Stimulated activated CD8-positive, alpha-beta memory T cell treated with anti-CD3 and anti-CD28 coated beads, Interleukin-2, amount 100 ng/mL, for 1 hour (primary cell): ENCODE measurements at regions not wholly inside any gene's neighbourhood (a gene's known extent, or its start where the extent isn't known, plus 50 kb on each side); places are given as distances from the start of the nearest gene placed in this dataset.
"Not testable (repeated sequence)": the region's sequence is repeated elsewhere in the genome, so short reads cannot be mapped to it uniquely, and the experiment has no call there.

ENCODE experiments used
- DNase-seq, 2 donors: peaks; one replicate each; pipeline ENCODE4 v3.0.0-alpha.2; 2020; ENCODE audit warnings: low read depth in 2 of 2

DNA sequence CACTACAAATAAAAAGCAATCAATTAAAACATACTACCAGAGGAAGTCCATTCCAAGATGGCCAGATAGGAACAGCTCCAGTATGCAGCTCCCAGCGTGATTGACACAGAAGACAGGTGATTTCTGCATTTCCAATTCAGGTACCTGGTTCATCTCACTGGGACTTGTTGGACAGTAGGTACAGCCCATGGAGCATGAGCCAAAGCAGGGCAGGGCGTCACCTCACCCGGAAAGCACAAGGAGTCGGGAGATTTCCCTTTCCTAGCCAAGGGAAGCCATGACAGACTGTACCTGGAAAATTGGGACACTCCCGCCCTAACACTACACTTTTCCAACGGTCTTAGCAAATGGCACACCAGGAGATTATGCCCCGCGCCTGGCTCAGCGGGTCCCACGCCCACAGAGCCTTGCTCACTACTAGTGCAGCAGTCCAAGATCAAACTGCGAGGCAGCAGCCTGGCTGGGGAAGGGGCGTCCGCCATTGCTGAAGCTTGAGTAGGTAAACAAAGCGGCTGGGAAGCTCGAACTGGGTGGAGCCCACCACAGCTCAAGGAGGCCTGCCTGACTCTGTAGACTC, 106.0 kb downstream of the BUD13 start:
- DNase-seq = not testable (repeated sequence)

DNA sequence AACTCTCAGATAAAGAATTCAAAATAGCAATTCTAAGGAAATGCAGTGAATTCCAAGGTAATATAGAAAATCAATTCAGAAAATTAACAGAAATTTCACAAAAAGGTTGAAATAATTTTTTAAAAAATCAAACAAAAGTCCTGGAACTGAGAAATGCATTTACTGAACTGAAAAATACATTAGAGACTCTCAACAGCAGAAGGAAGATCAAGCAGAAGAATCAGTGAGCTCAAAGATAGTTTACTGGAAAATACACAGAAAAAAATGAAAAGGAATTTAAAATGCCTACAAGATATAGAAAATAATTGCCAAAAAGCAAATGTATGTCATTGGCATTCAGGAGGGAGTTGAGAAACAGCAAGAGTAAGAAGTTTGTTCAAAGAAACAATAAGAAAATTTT, 107.3 kb downstream of the BUD13 start:
- no peak for DNase-seq

DNA sequence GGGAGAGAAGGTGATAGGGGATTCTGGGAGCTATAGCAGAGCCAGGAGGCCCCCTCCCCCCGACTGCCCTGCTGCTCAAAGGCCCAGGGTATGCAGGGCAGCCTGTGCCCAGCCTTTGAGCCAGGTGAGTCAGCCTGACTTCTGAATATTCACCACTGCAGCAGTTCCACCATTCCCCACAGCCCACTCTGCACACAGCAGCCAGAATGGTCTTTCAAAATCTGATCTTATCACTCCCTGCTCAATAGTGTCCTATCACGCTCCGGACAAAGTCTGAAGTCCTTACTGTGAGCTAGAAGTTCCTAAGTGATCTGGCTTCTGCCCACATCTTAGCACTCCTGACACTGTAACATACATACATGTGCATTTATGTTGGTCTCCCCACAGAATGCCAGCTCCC, 111.7 kb downstream of the BUD13 start:
- DNase-seq = no peak

DNA sequence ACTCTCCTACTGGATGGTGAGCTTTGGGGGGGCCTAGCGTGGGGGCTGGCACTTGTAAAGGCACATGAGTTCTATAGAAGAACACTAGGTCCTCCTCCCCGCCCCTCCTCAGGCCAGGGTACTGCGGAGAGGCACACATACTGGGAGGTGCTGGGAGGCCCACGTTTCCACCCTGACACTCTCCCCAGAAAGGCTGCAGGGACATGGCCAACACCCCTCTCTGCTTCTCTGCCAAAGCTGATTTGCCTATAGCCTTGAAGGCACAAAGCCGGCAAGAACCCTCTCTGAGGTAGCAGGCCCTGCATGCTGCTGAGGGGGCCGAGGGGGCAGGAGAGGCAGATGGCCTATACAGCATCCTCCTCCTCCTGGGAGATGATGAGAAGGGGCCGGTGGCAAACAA, 112.8 kb downstream of the BUD13 start:
- no peak for DNase-seq

DNA sequence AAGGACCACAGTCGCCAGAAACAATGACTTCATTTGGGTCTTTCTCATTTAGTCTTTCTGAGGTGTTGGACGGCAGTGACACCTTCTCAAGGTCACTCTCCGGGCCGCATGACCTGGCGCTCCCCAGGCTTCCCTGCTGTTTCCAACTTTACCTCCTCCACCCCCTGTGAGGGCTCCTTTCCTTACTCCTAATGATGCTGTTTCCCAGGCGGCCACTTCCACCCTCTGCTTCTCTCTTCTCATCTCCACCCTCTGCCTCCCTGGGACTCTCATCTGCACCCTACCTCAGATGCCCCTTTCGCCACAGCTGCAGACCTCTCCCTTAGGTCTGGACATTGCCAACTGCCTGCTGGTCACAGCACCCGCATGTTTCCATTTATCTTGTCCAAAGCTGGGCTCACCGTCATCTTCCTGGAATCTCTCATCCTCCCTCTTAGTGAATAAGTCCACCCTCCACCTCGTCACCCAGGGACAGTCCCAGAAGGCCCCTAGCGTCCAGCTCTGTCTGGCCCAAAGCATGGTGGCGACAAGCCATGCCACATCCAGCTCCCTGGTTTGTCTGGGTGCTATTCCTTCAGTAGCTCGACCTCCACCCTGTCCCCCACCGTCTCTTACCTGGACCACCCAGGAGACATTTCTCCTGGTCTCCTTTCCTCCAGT, 113.8 kb downstream of the BUD13 start:
- no peak for DNase-seq

DNA sequence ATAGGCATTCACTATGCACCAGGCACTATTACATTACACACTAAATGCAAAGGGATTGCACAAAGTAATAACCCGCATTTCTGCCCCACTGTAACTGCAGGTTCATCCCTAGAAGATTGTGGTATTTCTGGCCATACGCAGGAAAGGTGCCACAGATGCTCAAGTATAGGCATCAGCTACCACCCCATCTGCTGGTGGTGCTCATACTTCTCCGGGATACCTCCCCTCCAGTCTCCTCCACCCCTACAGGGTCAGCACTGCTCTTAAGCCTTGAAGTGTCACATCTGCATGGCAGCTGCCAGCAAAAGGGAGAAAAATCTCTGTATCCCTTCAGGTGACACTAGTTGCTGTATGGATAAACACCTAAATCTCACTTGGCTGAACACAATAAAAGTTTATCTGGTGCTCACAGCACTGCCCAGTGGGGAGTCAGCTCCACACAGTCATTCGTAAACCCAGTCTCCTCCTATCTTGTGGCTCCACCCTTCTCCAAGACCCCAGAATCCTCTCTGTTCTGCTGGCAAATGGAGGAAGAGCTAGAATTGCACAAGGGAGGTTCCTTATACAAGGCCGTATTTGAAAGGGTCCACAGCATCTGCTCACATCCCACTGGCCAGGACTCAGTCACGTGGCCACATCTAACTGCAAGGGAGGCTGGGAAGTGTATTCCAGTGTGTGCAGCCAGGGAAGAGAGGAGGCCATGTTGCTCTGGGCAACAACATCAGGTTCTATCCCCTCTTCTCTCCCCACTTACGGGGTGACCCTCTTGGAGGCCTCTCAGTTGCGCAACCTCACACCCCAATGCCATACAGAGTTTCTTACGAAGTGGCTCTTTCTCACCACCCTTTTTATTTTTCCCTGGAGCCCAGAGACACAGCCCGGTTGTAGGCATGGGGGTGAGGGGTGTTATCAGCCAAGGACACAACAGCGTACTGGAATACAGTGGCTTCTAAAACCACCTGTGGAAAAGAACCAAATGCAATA, 114.7 kb downstream of the BUD13 start:
- DNase-seq = no peak

DNA sequence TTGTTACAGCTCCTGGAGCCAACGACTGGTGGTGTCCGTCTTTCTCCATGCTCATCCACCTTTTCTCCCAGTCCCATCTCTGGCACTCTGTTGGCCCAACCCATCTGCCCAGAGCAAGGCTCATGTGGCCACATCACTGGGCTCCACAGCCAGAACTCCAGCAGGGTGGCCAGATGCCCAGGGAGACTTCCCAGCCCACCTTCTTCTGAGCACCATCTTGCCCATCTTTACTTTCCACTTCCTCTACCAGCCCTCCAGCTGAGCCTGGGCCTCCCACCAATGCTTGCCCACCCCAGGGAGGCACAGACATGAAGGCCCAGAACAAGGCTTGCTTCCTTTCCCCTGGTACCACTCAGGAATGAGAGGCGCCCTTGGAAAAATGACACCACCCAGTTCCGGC, 116.8 kb downstream of the BUD13 start:
- no peak for DNase-seq

DNA sequence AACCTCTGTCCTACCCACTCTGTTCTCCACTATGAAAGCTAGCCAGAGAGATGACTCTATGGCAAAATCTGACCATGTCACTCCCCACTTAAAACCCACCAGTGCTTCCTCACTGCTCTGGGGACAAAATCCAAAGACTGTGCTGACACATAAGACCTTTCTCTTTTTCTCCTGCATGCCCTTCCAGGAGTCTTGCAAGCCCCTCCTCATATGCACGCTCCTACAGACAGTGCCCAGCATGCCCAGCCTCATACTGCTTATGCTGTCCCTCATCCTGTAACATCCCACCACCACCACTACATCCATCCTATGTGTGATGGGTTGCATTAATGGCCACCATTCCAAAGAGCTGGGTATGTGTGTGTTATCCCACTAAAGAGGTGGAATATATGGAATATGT, 118.3 kb downstream of the BUD13 start:
- DNase-seq = no peak

DNA sequence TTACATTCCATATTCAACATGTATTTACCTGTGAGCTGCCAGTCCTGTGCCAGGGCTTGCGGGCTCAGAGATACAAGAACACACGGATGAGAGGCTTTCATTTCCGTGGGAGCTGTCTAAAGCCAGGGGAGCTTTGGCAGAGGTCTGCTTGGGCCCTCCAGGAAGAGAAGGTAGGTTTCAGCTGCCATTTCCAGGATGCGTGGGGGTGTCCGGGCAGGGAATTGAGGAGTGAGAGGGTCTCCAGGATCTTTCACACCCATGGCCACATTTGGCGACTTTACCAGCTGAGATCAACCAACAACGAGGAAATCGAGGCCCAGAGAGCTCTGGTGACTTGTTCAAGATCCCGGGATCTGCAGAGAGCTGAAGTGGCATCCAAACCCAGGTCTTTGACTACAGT, 119.6 kb downstream of the BUD13 start:
- no peak for DNase-seq

DNA sequence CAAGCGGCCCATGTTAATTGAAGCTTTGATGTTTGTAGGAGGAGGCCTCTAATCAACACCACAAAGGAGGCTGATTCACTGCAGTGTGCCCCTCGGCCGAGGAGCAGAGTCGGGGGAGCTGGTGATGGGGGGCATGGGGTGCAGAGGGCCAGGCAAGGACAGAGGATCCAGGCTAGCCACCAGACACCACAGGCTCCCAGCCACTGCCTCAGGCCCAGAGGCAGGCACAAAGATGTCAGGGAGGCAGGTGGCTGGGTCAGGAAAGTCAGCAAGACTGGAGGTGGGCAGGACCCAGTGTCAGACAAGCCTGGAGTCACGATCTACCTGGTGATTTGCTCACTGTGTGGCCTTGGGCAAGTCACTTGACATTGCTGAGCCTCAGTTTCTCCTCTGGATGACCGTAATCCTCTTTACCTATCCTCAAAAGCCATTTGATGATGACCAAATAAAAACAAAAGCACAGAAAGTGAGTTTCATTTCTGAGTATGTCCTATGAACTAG, 121.0 kb downstream of the BUD13 start:
- DNase-seq = no peak

DNA sequence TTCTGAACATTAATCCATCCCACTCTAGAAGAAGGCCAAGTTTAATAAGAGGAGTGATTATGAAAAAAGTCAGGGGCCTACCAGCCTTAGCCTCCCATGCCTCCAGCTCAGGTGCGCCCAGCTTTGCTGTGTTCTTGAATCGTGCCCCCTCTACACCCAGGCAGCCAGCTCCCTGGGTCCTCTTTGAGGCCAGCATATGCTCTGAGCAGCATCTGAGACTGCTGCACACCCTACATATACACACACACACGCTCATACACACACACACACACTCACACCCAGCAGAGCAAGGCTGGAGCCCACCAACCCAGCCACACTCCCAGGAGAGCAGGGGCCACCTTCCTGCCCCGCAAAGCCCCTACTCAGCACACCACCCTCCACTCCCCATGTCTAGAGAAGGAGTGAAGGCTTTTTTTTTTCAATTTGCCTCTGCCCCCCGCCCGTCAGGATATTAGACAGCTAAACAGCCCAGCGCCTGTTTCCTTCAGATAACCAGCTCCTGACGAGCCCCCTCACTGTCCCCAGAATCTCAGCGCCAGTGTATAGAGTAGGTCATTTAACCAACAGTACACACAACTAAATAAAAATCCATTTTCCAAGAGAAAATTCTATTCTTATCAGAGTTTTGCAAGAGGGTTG, 121.6 kb downstream of the BUD13 start:
- no peak for DNase-seq

DNA sequence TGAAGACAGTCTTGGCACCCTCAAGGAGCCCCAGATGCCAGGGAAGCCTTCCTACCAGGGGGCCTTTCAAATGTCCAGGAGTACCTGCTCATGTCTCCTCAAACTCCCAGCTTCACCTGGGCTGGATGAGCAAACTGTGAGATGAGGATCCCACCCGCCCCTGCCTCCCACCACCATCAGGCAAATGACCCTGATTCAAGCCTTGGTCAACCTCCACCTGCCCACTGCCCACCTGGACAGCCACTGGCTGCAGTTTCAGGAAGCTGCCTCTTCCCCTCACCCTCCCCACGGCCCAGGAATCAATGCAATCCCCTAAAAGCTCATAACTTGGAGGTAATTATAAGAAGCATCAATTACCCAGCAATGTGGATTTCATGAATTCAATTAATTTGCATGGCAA, 122.7 kb downstream of the BUD13 start:
- no peak for DNase-seq

DNA sequence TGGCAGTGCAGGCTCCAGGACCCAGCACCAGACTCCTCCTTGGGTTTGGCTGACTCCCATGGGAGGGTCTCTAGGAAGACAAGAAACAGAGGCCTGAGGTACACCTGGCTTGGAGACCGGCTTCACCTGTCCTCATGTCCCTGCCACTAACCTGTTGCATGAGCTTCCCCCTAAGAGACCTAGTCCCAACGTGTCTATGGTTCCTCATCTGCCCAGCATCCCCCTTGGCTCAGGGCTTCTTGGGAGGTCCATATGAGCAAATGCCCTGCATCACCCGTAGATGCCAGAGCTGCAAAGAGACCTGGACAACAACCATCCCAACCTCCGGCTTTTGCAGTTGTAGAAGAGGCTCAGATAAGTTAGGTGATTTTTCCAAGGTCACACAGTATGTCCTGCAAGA, 123.5 kb downstream of the BUD13 start:
- DNase-seq = no peak

DNA sequence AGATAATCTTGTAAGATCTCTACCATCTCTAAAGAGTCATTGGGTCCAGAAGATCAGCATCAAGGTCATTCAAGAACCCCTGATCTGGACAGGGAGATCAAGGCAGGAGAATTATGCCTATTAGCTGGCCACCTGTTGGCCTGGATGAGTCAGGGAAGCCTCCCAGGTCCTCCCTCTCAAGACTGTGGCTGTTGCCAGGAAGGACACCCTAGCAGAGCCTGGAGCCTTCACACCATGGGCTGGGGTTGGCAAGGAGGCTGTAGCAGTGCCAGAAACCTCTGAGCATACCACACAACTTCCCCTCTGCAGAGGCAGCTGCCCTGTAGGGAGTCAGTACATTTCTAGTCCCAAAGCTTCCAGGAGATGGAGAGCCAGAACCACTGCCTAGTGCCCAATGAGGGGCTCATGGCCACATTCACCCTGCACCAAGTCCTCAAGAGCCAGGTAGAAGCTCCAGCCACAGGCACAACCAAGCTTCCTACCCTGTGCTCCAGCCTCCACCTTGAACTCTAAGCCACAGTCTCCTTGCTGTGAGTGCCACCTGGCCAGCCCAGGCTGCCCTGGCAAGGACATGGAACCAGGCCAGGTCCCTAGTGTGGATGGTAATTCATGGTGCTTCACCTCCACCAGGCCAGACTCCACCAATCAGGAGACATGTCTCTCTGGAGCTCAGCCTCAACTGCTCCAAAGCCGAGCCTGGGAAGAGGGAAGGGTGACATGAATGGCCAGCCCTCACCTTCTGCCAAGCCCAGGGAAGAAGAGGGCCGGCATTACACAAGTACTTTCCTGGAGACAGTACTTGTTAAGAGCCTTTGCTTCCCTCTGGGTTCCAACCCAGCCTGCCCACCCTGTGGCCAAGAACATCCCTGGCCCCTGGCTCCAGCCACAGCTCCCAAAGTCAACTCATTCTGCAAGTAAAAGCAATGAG, 124.3 kb downstream of the BUD13 start:
- no peak for DNase-seq

DNA sequence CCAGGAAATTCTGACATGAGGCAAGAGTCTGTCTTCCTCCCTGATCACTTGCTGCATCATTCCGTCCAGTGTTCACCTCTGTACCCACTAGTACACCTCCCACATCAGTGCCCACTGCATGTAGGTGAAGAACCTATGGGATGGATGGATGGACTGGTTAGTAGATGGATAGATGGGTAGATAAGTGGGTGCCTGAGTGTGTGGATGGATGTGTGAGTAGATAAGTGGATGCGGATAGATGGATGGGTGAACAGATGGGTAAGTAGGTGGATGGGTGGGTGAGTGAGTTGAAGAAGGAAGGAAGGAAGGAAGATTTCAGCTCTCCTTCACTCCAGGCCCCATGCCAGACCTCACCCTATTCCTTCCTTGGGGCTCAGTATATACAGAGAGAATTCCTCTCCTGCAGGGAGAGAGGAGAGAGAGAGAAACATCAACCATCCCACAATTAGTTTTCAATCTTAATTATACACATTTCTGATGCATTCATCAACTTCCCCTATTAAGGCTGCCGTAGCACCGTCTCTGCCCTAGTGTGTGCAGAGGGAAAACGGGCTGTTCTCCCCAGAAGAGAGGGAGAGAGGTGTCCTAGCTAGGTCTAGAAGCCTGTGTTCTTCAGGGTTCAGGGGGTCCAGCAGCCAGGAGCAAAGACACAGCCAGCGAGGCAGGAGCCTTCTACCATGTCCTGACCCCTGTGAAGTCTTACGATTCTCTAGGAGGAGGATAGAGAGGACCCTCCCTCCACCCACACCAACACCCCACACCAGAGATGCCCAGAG, 125.3 kb downstream of the BUD13 start:
- no peak for DNase-seq

DNA sequence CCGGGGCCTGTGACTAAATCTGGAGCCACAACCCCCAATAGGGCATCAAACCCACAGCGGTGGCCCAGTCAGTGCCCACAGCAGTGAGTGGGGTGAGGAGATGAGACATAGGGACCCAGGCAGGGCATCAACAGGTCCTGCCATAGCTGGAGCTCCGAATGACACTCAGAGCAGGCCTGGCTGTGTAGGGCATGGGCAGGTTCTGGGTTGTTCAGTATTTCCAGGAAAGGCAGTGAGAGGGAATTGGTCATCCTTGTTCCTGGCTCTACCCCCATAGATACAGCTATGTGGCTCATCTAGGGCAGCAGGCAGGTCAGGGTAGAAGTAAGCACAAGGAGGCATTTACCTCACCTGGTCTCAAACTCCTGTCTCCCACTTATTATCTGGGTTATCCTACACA, 126.6 kb downstream of the BUD13 start:
- no peak for DNase-seq

DNA sequence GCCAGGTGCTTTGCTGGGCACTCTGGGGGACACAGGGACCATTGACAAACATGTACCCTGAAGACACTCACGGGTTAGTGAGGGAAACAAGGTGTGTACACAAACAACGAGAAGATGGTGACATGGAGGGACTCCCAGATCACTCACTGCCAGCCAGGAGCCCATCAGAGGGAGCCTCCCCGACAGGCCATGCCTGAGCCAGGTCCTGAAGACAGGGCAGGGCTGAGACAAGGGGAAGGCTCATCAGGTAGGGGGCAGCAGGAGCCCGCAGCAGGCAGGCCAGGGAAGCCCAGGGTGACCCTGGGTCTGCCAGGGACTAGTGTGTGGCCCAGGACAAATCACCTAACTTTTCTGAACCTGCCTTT, 127.9 kb downstream of the BUD13 start:
- DNase-seq = no peak

DNA sequence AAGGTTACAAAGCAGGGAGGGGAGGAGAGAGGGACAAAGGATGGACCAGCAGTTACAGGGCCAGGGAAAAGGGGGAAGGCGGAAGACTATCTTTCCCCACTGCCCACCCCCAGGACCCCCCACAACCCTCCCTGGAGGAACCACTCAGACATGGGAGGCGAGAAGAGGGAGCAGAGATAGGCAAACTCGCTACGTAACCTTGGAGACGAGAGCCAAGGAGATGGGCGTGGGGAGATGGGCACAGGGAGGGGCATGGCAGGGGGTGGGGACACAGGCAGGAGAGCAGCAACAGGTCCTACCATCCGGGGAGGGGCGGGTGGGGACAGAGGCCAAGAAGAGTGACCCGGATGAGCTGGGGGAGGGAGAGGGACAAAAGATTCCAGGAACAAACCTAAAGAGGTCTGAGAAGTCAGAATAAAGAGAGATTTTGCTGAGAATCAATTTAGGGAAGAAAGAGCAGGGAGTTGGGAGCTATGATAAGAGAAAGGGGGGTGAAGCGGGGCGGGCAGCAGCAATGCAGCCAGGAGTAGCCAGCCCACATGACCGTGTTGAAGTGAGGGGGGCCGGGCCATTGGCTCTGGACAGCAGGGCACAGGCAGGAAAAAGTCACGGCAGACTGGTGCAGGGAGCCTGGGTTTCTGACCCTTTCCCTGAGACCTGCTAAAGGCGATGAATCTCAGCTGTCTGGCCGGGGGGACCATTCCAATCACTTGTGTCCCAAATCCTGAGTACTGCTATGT, 128.4 kb downstream of the BUD13 start:
- no peak for DNase-seq

DNA sequence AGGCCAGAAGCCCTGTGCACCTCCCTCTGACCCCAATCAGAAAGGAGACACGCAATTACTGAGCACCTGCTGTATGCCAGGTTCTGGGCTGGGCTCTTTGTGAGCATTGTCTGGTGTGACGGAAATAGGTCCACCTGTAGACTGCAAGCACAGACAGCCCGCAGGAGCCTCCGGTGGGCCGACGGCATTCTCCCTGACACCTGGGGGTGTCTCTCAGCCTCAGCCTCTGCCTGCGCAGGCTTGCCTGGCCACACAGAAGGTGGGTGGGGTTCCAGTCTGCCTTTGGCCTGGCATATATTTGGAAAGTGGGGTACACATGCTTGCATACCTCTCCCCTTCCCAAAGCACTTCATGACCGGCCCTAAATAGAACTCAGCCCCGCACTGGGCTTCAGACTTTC, 129.3 kb downstream of the BUD13 start:
- DNase-seq = no peak

DNA sequence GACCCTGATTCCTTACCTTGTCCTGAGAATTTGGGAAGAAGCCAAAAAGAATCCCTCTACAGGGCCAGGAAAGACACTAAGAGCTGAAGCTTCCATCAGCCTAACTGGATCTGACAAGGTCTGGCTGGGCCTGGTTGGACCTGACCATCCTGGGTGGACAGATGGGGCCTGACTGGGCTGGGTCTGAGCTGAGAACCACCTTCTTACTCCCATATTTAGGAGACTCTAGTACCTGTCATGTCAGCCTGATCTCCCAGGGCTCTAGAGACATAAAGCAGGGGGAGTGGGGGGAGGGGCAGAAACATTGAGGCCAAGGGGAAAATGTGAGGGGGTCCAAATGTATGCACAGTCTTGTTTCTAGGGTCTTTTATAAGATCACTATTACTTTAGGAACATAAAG, 129.9 kb downstream of the BUD13 start:
- no peak for DNase-seq
